Thyroid gland (tissue), 4 donors: ENCODE measurements at regions not wholly inside any gene's neighbourhood (a gene's known extent, or its start where the extent isn't known, plus 50 kb on each side); places are given as distances from the start of the nearest gene placed in this dataset.

ENCODE experiments used
- CTCF ChIP-seq, 6 experiments: fragments of 200-600 bp in 3 of 6; fragments of 450-650 bp in 3 of 6; sonication (generic) in 3 of 6; IDR thresholded peaks; one replicate each; pipeline ENCODE4 v1.5.1; 2016 to 2019; ENCODE audit warnings: antibody characterized with exemption in 6 of 6, mild to moderate bottlenecking in 2 of 6, inconsistent platforms in 1 of 6, moderate library complexity in 1 of 6
- POLR2A ChIP-seq, 2 donors: fragments of 450-650 bp; IDR thresholded peaks; one replicate each; pipeline ENCODE4 v1.6.1; 2017; ENCODE audit warnings: antibody characterized with exemption in 2 of 2, mild to moderate bottlenecking in 2 of 2, moderate library complexity in 1 of 2

DNA sequence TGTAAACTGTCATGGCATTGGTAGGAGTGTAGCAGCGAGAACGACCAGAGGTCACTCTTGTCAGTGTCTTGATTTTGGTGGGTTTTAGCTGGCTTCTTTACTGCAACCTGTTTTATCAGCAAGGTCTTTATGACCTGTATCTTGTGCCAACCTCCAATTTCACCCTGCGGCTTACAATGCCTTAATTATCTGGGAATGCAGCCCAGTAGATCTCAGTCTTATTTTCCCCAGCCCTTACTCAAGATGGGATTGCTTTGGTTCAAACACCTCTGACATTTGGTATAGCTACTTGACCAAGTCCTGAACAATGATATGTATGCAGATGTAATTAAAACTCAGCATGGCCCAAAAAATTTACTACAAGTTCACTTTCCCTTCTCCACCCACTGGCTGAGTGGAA lies 388.4 kb downstream of the RSL24D1 start:
- TF ChIP-seq CTCF (IDR thresholded peaks at IDR 0.05) (no peak), POLR2A (IDR thresholded peaks at IDR 0.05) (no peak)
